Urinary bladder (tissue), 4 donors: ENCODE measurements at regions not wholly inside any gene's neighbourhood (a gene's known extent, or its start where the extent isn't known, plus 50 kb on each side); places are given as distances from the start of the nearest gene placed in this dataset. TPM values are rescaled to one million over a fixed set of nuclear protein-coding genes. Genes with fewer than 3 reads are reported as not detected.

Experiments
- DNase-seq: peaks from one replicate; pipeline ENCODE4 v3.0.0-alpha.2; 2015; ENCODE audit errors: extremely low spot score
- H3K27ac ChIP-seq: one replicate; pipeline ENCODE4 v1.5.1; 2013; ENCODE audit warnings: low read depth, mild to moderate bottlenecking, moderate library complexity
- H3K36me3 ChIP-seq: one replicate; pipeline ENCODE4 v1.6.1; 2013; ENCODE audit warnings: mild to moderate bottlenecking, moderate library complexity; ENCODE audit not compliant: insufficient read depth
- H3K4me1 ChIP-seq: one replicate; pipeline ENCODE4 v1.6.1; 2013; ENCODE audit warnings: mild to moderate bottlenecking, moderate library complexity; ENCODE audit not compliant: insufficient read depth
- H3K4me3 ChIP-seq: one replicate; pipeline ENCODE4 v1.5.1; 2013; ENCODE audit warnings: low read depth, low read length
- WGBS: extraction: QIAGEN DNeasy Blood & Tissue Kit; methylation state at CpG from one replicate; pipeline ENCODE4 v1.1.7; 2013; 5-methylcytosine and 5-hydroxymethylcytosine counted together
- small RNA-seq: library from RNA; depleted of rRNA; stranded (forward); fragments of <200 nt; gene quantifications from one replicate; pipeline ENCODE3, GENCODE V24; 2014
- donor health status: healthy with polysubstance abuse.
- donor health status: healthy.

GRCh38 chr16:62088731-62089410 lies 52.6 kb upstream of the CDH8 start:
- Histone ChIP-seq H3K4me1 (no peaks in the 10 kb centered on the region), H3K36me3 (no peaks in the 10 kb centered on the region), H3K27ac (no peak overlapping the region), H3K4me3 (no peak overlapping the region)
- 75% methylated on average over 5 of the region's 5 CpGs for WGBS
- DNase-seq: no peak

Small RNA genes in the stretch of these regions (small RNA-seq; reads per million reads assigned to genes)
- not detected for gene AC009101.1
- not detected for gene AC009161.2
- not detected for gene AC018846.1
- gene AC138305.3: not detected
- gene RNU6-21P: not detected
